WTC11 (cell line): ENCODE measurements at regions not wholly inside any gene's neighbourhood (a gene's known extent, or its start where the extent isn't known, plus 50 kb on each side); places are given as distances from the start of the nearest gene placed in this dataset.

Experiments
- CREB1 ChIP-seq: sonication (generic); formaldehyde crosslinking; IDR thresholded peaks from 2 replicates; pipeline ENCODE4 v1.8.0; 2023; ENCODE audit warnings: mild to moderate bottlenecking, missing genetic modification reagents
- FOXJ3 ChIP-seq: sonication (generic); formaldehyde crosslinking; IDR thresholded peaks from 2 replicates; pipeline ENCODE4 v1.9.0; 2021; ENCODE audit warnings: missing genetic modification reagents, mild to moderate bottlenecking, borderline replicate concordance
- NR1H2 ChIP-seq: sonication (generic); formaldehyde crosslinking; IDR thresholded peaks from 2 replicates; pipeline ENCODE4 v1.9.0; 2021; ENCODE audit warnings: mild to moderate bottlenecking, moderate library complexity, missing genetic modification reagents
- TCF7 ChIP-seq: sonication (generic); formaldehyde crosslinking; IDR thresholded peaks from 2 replicates; pipeline ENCODE4 v1.8.0; 2022; ENCODE audit warnings: mild to moderate bottlenecking, low read depth, missing genetic modification reagents, moderate library complexity
- ZBTB21 ChIP-seq: sonication (generic); formaldehyde crosslinking; IDR thresholded peaks from 2 replicates; pipeline ENCODE4 v1.8.1; 2023; ENCODE audit warnings: mild to moderate bottlenecking, missing genetic modification reagents, borderline replicate concordance
- ZNF138 ChIP-seq: sonication (generic); formaldehyde crosslinking; conservative IDR thresholded peaks from 2 replicates; pipeline ENCODE4 v1.8.1; 2022; ENCODE audit warnings: mild to moderate bottlenecking, moderate library complexity, missing genetic modification reagents
- ZNF416 ChIP-seq: fragments of 250-450 bp; sonication (Bioruptor Pico); IDR thresholded peaks from 2 replicates; pipeline ENCODE4 v1.9.0; 2021; ENCODE audit warnings: mild to moderate bottlenecking, inconsistent platforms
- TF ChIP-seq, protein P1 (sequence below): sonication (generic); formaldehyde crosslinking; IDR thresholded peaks from 2 replicates; pipeline ENCODE4 v1.8.1; 2023; ENCODE audit warnings: mild to moderate bottlenecking, missing genetic modification reagents, moderate library complexity
- TF ChIP-seq, protein P2 (sequence below): sonication (generic); formaldehyde crosslinking; IDR thresholded peaks from 2 replicates; pipeline ENCODE4 v1.8.0; 2023; ENCODE audit warnings: mild to moderate bottlenecking, missing genetic modification reagents
- TF ChIP-seq, protein P3 (sequence below): fragments of 200-600 bp; IDR thresholded peaks from 2 replicates; pipeline ENCODE4 v1.8.0; 2022; ENCODE audit warnings: antibody characterized with exemption
- TF ChIP-seq, protein P4 (sequence below): sonication (generic); formaldehyde crosslinking; IDR thresholded peaks from 2 replicates; pipeline ENCODE4 v1.8.0; 2022; ENCODE audit warnings: mild to moderate bottlenecking, missing genetic modification reagents
- TF ChIP-seq, protein P5 (sequence below): sonication (generic); formaldehyde crosslinking; IDR thresholded peaks from 2 replicates; pipeline ENCODE4 v1.8.0; 2023; ENCODE audit warnings: missing genetic modification reagents, mild to moderate bottlenecking, borderline replicate concordance
- TF ChIP-seq, protein P6 (sequence below): sonication (generic); formaldehyde crosslinking; IDR thresholded peaks from 2 replicates; pipeline ENCODE4 v1.8.1; 2022; ENCODE audit warnings: low read depth, mild to moderate bottlenecking, moderate library complexity, missing genetic modification reagents, borderline replicate concordance
- TF ChIP-seq, protein P7 (sequence below): sonication (generic); formaldehyde crosslinking; IDR thresholded peaks from 2 replicates; pipeline ENCODE4 v1.8.0; 2022; ENCODE audit warnings: mild to moderate bottlenecking, missing genetic modification reagents

DNA sequence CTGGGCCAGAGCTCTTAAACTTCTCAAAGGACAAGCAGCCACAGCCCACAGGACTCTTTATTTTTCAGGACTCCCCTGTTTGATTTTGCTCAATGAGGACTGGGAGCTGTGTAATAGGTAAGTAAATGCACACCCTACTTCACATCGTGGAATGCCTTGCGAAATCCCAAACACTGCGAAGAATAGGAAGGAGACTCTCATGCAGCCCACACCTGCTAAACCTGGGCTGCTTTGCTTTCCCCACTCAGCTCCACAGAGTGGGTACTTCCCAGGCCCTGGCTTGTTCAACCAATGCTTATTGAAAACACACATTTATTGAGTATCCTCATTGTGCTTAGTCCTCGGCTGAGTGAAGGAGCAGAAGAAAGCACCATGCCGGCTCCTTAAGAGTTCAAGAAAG, 103.3 kb upstream of the FSTL4 start:
- TF ChIP-seq, protein P1, sequence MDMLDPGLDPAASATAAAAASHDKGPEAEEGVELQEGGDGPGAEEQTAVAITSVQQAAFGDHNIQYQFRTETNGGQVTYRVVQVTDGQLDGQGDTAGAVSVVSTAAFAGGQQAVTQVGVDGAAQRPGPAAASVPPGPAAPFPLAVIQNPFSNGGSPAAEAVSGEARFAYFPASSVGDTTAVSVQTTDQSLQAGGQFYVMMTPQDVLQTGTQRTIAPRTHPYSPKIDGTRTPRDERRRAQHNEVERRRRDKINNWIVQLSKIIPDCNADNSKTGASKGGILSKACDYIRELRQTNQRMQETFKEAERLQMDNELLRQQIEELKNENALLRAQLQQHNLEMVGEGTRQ = no peak
- TF ChIP-seq, protein P2, sequence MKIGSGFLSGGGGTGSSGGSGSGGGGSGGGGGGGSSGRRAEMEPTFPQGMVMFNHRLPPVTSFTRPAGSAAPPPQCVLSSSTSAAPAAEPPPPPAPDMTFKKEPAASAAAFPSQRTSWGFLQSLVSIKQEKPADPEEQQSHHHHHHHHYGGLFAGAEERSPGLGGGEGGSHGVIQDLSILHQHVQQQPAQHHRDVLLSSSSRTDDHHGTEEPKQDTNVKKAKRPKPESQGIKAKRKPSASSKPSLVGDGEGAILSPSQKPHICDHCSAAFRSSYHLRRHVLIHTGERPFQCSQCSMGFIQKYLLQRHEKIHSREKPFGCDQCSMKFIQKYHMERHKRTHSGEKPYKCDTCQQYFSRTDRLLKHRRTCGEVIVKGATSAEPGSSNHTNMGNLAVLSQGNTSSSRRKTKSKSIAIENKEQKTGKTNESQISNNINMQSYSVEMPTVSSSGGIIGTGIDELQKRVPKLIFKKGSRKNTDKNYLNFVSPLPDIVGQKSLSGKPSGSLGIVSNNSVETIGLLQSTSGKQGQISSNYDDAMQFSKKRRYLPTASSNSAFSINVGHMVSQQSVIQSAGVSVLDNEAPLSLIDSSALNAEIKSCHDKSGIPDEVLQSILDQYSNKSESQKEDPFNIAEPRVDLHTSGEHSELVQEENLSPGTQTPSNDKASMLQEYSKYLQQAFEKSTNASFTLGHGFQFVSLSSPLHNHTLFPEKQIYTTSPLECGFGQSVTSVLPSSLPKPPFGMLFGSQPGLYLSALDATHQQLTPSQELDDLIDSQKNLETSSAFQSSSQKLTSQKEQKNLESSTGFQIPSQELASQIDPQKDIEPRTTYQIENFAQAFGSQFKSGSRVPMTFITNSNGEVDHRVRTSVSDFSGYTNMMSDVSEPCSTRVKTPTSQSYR (CRISPR knock-in tag) = no peak
- TF ChIP-seq, protein P3, sequence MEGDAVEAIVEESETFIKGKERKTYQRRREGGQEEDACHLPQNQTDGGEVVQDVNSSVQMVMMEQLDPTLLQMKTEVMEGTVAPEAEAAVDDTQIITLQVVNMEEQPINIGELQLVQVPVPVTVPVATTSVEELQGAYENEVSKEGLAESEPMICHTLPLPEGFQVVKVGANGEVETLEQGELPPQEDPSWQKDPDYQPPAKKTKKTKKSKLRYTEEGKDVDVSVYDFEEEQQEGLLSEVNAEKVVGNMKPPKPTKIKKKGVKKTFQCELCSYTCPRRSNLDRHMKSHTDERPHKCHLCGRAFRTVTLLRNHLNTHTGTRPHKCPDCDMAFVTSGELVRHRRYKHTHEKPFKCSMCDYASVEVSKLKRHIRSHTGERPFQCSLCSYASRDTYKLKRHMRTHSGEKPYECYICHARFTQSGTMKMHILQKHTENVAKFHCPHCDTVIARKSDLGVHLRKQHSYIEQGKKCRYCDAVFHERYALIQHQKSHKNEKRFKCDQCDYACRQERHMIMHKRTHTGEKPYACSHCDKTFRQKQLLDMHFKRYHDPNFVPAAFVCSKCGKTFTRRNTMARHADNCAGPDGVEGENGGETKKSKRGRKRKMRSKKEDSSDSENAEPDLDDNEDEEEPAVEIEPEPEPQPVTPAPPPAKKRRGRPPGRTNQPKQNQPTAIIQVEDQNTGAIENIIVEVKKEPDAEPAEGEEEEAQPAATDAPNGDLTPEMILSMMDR = no peak
- TF ChIP-seq NR1H2 (CRISPR knock-in tag) (no peak), TCF7 (CRISPR knock-in tag) (no peak), CREB1 (CRISPR knock-in tag) (no peak), ZNF138 (CRISPR knock-in tag) (no peak), ZBTB21 (CRISPR knock-in tag) (no peak), ZNF416 (no peak), FOXJ3 (CRISPR knock-in tag) (no peak)
- TF ChIP-seq, protein P4, sequence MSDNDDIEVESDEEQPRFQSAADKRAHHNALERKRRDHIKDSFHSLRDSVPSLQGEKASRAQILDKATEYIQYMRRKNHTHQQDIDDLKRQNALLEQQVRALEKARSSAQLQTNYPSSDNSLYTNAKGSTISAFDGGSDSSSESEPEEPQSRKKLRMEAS (CRISPR knock-in tag) = no peak
- TF ChIP-seq, protein P5, sequence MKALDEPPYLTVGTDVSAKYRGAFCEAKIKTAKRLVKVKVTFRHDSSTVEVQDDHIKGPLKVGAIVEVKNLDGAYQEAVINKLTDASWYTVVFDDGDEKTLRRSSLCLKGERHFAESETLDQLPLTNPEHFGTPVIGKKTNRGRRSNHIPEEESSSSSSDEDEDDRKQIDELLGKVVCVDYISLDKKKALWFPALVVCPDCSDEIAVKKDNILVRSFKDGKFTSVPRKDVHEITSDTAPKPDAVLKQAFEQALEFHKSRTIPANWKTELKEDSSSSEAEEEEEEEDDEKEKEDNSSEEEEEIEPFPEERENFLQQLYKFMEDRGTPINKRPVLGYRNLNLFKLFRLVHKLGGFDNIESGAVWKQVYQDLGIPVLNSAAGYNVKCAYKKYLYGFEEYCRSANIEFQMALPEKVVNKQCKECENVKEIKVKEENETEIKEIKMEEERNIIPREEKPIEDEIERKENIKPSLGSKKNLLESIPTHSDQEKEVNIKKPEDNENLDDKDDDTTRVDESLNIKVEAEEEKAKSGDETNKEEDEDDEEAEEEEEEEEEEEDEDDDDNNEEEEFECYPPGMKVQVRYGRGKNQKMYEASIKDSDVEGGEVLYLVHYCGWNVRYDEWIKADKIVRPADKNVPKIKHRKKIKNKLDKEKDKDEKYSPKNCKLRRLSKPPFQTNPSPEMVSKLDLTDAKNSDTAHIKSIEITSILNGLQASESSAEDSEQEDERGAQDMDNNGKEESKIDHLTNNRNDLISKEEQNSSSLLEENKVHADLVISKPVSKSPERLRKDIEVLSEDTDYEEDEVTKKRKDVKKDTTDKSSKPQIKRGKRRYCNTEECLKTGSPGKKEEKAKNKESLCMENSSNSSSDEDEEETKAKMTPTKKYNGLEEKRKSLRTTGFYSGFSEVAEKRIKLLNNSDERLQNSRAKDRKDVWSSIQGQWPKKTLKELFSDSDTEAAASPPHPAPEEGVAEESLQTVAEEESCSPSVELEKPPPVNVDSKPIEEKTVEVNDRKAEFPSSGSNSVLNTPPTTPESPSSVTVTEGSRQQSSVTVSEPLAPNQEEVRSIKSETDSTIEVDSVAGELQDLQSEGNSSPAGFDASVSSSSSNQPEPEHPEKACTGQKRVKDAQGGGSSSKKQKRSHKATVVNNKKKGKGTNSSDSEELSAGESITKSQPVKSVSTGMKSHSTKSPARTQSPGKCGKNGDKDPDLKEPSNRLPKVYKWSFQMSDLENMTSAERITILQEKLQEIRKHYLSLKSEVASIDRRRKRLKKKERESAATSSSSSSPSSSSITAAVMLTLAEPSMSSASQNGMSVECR (CRISPR knock-in tag) = no peak
- TF ChIP-seq, protein P6, sequence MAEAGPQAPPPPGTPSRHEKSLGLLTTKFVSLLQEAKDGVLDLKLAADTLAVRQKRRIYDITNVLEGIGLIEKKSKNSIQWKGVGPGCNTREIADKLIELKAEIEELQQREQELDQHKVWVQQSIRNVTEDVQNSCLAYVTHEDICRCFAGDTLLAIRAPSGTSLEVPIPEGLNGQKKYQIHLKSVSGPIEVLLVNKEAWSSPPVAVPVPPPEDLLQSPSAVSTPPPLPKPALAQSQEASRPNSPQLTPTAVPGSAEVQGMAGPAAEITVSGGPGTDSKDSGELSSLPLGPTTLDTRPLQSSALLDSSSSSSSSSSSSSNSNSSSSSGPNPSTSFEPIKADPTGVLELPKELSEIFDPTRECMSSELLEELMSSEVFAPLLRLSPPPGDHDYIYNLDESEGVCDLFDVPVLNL (CRISPR knock-in tag) = no peak
- TF ChIP-seq, protein P7, sequence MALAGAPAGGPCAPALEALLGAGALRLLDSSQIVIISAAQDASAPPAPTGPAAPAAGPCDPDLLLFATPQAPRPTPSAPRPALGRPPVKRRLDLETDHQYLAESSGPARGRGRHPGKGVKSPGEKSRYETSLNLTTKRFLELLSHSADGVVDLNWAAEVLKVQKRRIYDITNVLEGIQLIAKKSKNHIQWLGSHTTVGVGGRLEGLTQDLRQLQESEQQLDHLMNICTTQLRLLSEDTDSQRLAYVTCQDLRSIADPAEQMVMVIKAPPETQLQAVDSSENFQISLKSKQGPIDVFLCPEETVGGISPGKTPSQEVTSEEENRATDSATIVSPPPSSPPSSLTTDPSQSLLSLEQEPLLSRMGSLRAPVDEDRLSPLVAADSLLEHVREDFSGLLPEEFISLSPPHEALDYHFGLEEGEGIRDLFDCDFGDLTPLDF = no peak
